ENCODE measurements at regions not wholly inside any gene's neighbourhood (a gene's known extent, or its start where the extent isn't known, plus 50 kb on each side); places are given as distances from the start of the nearest gene placed in this dataset.

DNA sequence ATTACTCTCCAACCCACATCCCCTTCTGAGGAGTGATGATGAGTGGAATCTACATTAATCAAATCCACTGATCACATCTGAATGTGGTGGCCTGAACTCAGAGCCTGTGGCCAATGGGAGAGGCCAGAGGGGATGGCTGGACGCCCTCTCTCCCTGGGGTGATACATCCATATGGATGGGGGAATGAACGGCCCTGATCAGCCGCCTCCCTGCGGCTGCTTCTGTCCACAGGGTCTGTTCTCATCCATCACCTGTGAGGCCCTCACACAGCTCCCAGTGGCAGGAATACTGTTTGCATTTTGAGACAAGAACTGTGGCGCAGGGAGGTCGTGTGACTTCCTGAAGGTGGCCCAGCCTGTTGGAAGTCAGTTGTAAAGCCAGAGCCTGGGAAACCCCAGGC is 78.3 kb upstream of the SHISAL1 start:
- Histone ChIP-seq H3K9me3 (no peaks in the 10 kb centered on the region), H3K4me1 (replicated peaks) (no peaks in the 10 kb centered on the region), H3K36me3 (no peaks in the 10 kb centered on the region), H3K27me3 (replicated peaks; ENCODE audit: insufficient read depth) (no peaks in the 10 kb centered on the region), H3K27ac (no peak overlapping the region), H3K4me3 (no peak overlapping the region)
- no peak for TF ChIP-seq POLR2A (IDR thresholded peaks at IDR 0.05)
- TF ChIP-seq, protein P1, sequence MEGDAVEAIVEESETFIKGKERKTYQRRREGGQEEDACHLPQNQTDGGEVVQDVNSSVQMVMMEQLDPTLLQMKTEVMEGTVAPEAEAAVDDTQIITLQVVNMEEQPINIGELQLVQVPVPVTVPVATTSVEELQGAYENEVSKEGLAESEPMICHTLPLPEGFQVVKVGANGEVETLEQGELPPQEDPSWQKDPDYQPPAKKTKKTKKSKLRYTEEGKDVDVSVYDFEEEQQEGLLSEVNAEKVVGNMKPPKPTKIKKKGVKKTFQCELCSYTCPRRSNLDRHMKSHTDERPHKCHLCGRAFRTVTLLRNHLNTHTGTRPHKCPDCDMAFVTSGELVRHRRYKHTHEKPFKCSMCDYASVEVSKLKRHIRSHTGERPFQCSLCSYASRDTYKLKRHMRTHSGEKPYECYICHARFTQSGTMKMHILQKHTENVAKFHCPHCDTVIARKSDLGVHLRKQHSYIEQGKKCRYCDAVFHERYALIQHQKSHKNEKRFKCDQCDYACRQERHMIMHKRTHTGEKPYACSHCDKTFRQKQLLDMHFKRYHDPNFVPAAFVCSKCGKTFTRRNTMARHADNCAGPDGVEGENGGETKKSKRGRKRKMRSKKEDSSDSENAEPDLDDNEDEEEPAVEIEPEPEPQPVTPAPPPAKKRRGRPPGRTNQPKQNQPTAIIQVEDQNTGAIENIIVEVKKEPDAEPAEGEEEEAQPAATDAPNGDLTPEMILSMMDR (IDR thresholded peaks at IDR 0.05): no peak
- no peak for TF ChIP-seq POLR2AphosphoS5 (IDR thresholded peaks at IDR 0.05)
- intact Hi-C loops (cut with DNase I): no loop called here
- no peak for DNase-seq (ENCODE audit: low spot score)
- WGBS: 87% methylated on average over 6 of the region's 6 CpGs

DNA sequence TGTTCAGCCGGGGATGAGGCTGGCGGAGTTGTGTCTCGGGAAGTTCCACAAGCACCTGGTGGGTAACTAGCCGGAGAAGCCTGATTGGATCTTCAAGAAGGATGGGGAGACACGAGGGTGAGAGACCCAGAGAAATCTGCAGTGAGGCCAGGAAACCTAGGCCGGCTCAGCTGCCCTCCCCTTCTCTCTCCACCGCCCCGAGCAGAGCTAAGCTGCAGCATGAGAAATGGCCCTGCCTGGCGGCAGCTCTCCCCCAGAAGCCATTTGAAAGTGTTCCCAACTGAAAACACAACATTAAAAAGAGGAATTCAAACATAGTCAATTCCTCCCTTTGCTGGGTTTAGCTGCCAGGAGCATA is 77.8 kb upstream of the SHISAL1 start:
- Histone ChIP-seq H3K9me3 (no peaks in the 10 kb centered on the region), H3K4me1 (replicated peaks) (no peaks in the 10 kb centered on the region), H3K4me3 (no peak overlapping the region), H3K27ac (no peak overlapping the region), H3K36me3 (no peaks in the 10 kb centered on the region), H3K27me3 (replicated peaks; ENCODE audit: insufficient read depth) (no peaks in the 10 kb centered on the region)
- 76% methylated on average over 9 of the region's 9 CpGs for WGBS
- DNase-seq (ENCODE audit: low spot score): no peak
- intact Hi-C loops (cut with DNase I): no loop called here
- TF ChIP-seq POLR2AphosphoS5 (IDR thresholded peaks at IDR 0.05): no peak

DNA sequence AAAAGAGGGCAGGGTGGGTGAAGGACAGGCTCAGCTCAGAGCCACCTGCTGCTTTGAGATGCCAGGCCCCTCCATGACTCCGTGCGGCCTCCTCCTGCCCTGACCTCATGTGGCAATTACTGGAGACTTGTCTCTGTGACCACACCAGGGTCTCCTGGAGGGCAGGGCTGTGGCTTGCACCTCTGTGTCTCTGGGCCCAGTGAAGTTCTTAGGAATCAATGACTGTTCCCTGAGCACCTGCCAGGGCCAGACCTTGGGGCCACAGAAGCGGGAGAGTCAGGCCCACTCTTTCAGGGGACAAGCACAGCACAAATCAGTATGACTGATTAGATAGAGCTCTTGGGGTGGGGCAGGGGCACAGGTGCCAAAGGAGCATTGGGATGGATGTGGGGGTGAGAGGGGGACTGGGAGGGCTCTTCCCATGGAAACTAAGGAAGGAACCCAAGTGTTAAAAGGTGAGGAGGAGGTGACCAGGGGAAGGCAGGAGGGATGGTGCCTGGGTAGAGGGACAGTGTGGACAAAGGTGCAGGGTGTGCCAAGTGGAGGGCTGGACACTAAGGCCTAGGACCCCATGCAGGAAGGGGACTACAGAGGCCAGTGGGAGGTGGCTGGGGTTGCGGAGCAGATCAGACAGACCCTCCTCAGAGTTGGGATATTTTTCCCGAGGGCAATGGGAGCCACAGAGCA is 77.3 kb upstream of the SHISAL1 start:
- no peak for DNase-seq (ENCODE audit: low spot score)
- intact Hi-C loops (cut with DNase I): no loop called here

DNA sequence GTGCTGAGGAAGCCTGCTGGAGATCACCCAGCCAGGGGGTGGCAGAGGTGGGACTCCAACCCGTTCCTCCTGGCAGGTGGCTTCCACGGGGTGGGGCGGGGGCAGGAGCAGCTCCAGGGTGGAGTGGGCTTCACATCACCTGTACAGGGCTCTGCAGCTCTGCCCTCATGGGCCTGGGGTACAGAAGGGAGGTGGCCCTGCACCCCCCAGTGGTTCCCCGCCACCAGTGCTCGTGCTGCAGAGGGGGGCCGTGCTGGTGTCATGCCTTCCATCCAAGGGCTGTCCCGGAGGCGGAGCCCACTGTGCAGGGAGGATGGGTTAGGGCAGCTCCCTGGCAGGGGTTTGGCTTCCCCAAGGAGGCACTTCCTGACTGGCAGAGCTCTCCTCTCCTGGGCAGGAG is 76.4 kb upstream of the SHISAL1 start:
- WGBS: 72% methylated on average over 8 of the region's 8 CpGs
- intact Hi-C loops (cut with DNase I): no loop called here
- DNase-seq (ENCODE audit: low spot score): no peak
- no peak overlapping the region for H3K4me3 ChIP-seq
- no peak for TF ChIP-seq POLR2A (IDR thresholded peaks at IDR 0.05)
- TF ChIP-seq, protein P1 (IDR thresholded peaks at IDR 0.05): no peak
- no peak for TF ChIP-seq POLR2AphosphoS5 (IDR thresholded peaks at IDR 0.05)
- no peaks in the 10 kb centered on the region for H3K27me3 ChIP-seq (replicated peaks; ENCODE audit: insufficient read depth)
- H3K27ac ChIP-seq: no peak overlapping the region
- no peaks in the 10 kb centered on the region for H3K36me3 ChIP-seq
- H3K4me1 ChIP-seq (replicated peaks): no peaks in the 10 kb centered on the region
- H3K9me3 ChIP-seq: no peaks in the 10 kb centered on the region

More for the DNA sequence above, 77.3 kb upstream of the SHISAL1 start:
- TF ChIP-seq POLR2AphosphoS5 (IDR thresholded peaks at IDR 0.05): no peak
- no peak for TF ChIP-seq POLR2A (IDR thresholded peaks at IDR 0.05)
- TF ChIP-seq, protein P1 (IDR thresholded peaks at IDR 0.05): no peak
- Histone ChIP-seq H3K4me1 (replicated peaks) (no peaks in the 10 kb centered on the region), H3K27me3 (replicated peaks; ENCODE audit: insufficient read depth) (no peaks in the 10 kb centered on the region), H3K27ac (no peak overlapping the region), H3K4me3 (no peak overlapping the region), H3K9me3 (no peaks in the 10 kb centered on the region), H3K36me3 (no peaks in the 10 kb centered on the region)
- WGBS: 90% methylated on average over 5 of the region's 5 CpGs

DNA sequence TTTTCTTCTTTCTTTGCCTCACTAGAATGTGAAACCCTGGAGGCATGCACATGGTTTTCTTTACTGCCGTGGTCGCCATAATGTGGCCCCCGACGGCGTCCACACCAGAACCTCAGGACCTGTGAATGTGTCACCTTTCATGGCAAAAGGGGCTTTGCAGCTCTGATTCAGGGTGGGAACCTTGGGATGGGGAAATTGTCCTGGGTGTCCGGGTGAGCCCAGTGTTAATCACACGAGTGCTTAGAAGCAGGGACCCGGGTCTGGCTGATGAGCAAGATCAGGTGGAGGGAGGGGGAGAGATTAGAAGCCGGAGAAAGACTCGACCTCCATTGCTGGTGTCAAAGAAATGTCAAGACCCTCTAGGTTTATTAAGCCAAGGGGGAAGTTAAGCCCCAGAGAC is 74.7 kb upstream of the SHISAL1 start:
- no peaks in the 10 kb centered on the region for H3K9me3 ChIP-seq
- TF ChIP-seq POLR2A (IDR thresholded peaks at IDR 0.05): no peak
- no peak for DNase-seq (ENCODE audit: low spot score)
- 64% methylated on average over 10 of the region's 10 CpGs for WGBS
- H3K27ac ChIP-seq: no peak overlapping the region
- no peaks in the 10 kb centered on the region for H3K27me3 ChIP-seq (replicated peaks; ENCODE audit: insufficient read depth)
- H3K4me3 ChIP-seq: no peak overlapping the region
- H3K4me1 ChIP-seq (replicated peaks): no peaks in the 10 kb centered on the region
- no peaks in the 10 kb centered on the region for H3K36me3 ChIP-seq
- intact Hi-C loops (cut with DNase I): no loop called here

DNA sequence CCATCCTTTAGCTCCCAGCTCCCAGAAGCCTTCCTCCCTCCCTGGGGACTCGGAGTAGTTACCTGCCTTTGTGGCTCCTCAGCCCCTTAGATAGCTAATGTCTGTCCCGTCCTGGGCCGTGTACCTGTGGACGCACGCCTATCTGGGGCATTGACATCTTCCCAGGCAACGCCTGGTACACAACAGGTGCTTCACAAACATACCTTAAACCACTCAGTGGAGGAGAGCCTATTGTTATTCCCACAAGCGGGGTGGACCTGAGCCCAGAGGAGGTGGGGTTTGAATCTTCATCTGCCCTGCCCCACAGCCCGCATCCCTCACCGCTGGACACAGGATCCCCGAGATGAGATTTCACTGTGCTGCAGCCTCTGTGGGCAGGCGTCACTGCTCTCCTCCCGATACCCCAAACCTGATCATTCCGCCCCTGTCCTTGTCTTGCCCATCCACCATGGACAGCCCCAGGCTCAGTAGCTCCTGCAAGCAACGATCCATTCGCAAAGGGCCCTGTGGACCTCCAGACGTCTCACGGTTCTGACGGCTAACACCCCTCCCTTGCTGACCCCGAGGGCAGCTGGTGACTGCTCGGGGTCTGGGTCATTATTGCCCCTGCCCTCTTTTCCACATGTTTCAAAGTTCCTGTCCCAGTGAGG is 73.8 kb upstream of the SHISAL1 start:
- no peaks in the 10 kb centered on the region for H3K9me3 ChIP-seq
- no peak overlapping the region for H3K4me3 ChIP-seq
- intact Hi-C loops (cut with DNase I): no loop called here
- WGBS: 80% methylated on average over 20 of the region's 20 CpGs
- no peaks in the 10 kb centered on the region for H3K4me1 ChIP-seq (replicated peaks)
- H3K27ac ChIP-seq: no peak overlapping the region
- TF ChIP-seq, protein P1 (IDR thresholded peaks at IDR 0.05): no peak
- TF ChIP-seq POLR2AphosphoS5 (IDR thresholded peaks at IDR 0.05): no peak
- TF ChIP-seq POLR2A (IDR thresholded peaks at IDR 0.05): no peak
- no peaks in the 10 kb centered on the region for H3K36me3 ChIP-seq
- no peaks in the 10 kb centered on the region for H3K27me3 ChIP-seq (replicated peaks; ENCODE audit: insufficient read depth)
- DNase-seq (ENCODE audit: low spot score): no peak

Data from prostate gland (tissue), 2 donors.